HG03565 (cell line): ENCODE measurements at regions not wholly inside any gene's neighbourhood (a gene's known extent, or its start where the extent isn't known, plus 50 kb on each side); places are given as distances from the start of the nearest gene placed in this dataset.

ENCODE experiments used
- ATAC-seq: cut with Tn5 transposase; IDR thresholded peaks from one replicate; pipeline ENCODE4 v1.9.1; 2021; ENCODE audit warnings: mild to moderate bottlenecking, moderate library complexity; ENCODE audit not compliant: unreplicated experiment

- no peak for ATAC-seq
These were observed 320.3 kb upstream of the ADGRL4 start for GRCh38 chr1:79326875-79327274.

- ATAC-seq: no peak
These were observed 319.2 kb upstream of the ADGRL4 start for GRCh38 chr1:79325705-79326104.

GRCh38 chr1:79325126-79325525 is 318.6 kb upstream of the ADGRL4 start:
- no peak for ATAC-seq

GRCh38 chr1:79323239-79324025 is 316.9 kb upstream of the ADGRL4 start:
- ATAC-seq: no peak

- no peak for ATAC-seq
These were observed 316.0 kb upstream of the ADGRL4 start for GRCh38 chr1:79322511-79323027.

- ATAC-seq: no peak
These were observed 305.9 kb upstream of the ADGRL4 start for GRCh38 chr1:79312438-79312837.

- ATAC-seq: no peak
These were observed 304.1 kb upstream of the ADGRL4 start for GRCh38 chr1:79310609-79311008.

- ATAC-seq: no peak
These were observed 297.6 kb upstream of the ADGRL4 start for GRCh38 chr1:79304131-79304530.

GRCh38 chr1:79303040-79303439 is 296.5 kb upstream of the ADGRL4 start:
- ATAC-seq: no peak

GRCh38 chr1:79302380-79302930 is 295.9 kb upstream of the ADGRL4 start:
- no peak for ATAC-seq

- ATAC-seq: no peak
These were observed 289.4 kb upstream of the ADGRL4 start for GRCh38 chr1:79295967-79296366.

- ATAC-seq: no peak
These were observed 287.1 kb upstream of the ADGRL4 start for GRCh38 chr1:79293611-79294010.

GRCh38 chr1:79290927-79291474 is 284.5 kb upstream of the ADGRL4 start:
- no peak for ATAC-seq

- ATAC-seq: no peak
These were observed 281.5 kb upstream of the ADGRL4 start for GRCh38 chr1:79287982-79288381.

- ATAC-seq: no peak
These were observed 279.1 kb upstream of the ADGRL4 start for GRCh38 chr1:79285667-79286066.

- no peak for ATAC-seq
These were observed 276.9 kb upstream of the ADGRL4 start for GRCh38 chr1:79283451-79283850.

GRCh38 chr1:79281442-79281841 is 274.9 kb upstream of the ADGRL4 start:
- no peak for ATAC-seq

- no peak for ATAC-seq
These were observed 265.2 kb upstream of the ADGRL4 start for GRCh38 chr1:79271759-79272158.

- ATAC-seq: no peak
These were observed 258.7 kb upstream of the ADGRL4 start for GRCh38 chr1:79264975-79265818.

- no peak for ATAC-seq
These were observed 257.8 kb upstream of the ADGRL4 start for GRCh38 chr1:79264285-79264684.

GRCh38 chr1:79262745-79263258 is 256.3 kb upstream of the ADGRL4 start:
- no peak for ATAC-seq
